AG20443 (cell line): ENCODE measurements at regions not wholly inside any gene's neighbourhood (a gene's known extent, or its start where the extent isn't known, plus 50 kb on each side); places are given as distances from the start of the nearest gene placed in this dataset.
"Not testable (repeated sequence)": the region's sequence is repeated elsewhere in the genome, so short reads cannot be mapped to it uniquely, and the experiment has no call there.

Source experiments
- DNase-seq: peaks from one replicate; pipeline ENCODE4 v3.0.0; 2012; ENCODE audit warnings: low spot score, mixed read lengths

GRCh38 chr5:108696951-108697715 is 50.6 kb upstream of the FER start:
- no peak for DNase-seq

- DNase-seq, result no peak
Observed at GRCh38 chr5:108696407-108696806, 51.3 kb upstream of the FER start.

- DNase-seq, result no peak
Observed at GRCh38 chr5:108688485-108688884, 59.2 kb upstream of the FER start.

GRCh38 chr5:108687595-108688200 is 60.0 kb upstream of the FER start:
- DNase-seq, result peak; percentile 46

GRCh38 chr5:108686676-108687075 is 61.0 kb upstream of the FER start:
- no peak for DNase-seq

- DNase-seq, result not testable (repeated sequence)
Observed at GRCh38 chr5:108685448-108686216, 62.1 kb upstream of the FER start.

- DNase-seq, result peak; percentile 72
Observed at GRCh38 chr5:108681079-108681921, 66.4 kb upstream of the FER start.

- DNase-seq, result no peak
Observed at GRCh38 chr5:108678091-108678490, 69.6 kb upstream of the FER start.

GRCh38 chr5:108675736-108676135 is 72.0 kb upstream of the FER start:
- no peak for DNase-seq

- no peak for DNase-seq
Observed at GRCh38 chr5:108672639-108673038, 75.1 kb upstream of the FER start.

GRCh38 chr5:108670591-108671289 is 77.0 kb upstream of the FER start:
- no peak for DNase-seq

- DNase-seq, result no peak
Observed at GRCh38 chr5:108669462-108669861, 78.2 kb upstream of the FER start.

GRCh38 chr5:108661590-108662219 is 86.0 kb upstream of the FER start:
- DNase-seq, result no peak

- DNase-seq, result no peak
Observed at GRCh38 chr5:108661024-108661423, 86.7 kb upstream of the FER start.

- DNase-seq, result no peak
Observed at GRCh38 chr5:108660291-108660690, 87.4 kb upstream of the FER start.

- DNase-seq, result no peak
Observed at GRCh38 chr5:108659531-108659930, 88.2 kb upstream of the FER start.

- DNase-seq, result peak; percentile 50
Observed at GRCh38 chr5:108655750-108656450, 91.8 kb upstream of the FER start.

- no peak for DNase-seq
Observed at GRCh38 chr5:108654051-108654450, 93.6 kb upstream of the FER start.

GRCh38 chr5:108653201-108653600 is 94.5 kb upstream of the FER start:
- no peak for DNase-seq

- peak; percentile 44 for DNase-seq
Observed at GRCh38 chr5:108650997-108651396, 96.7 kb upstream of the FER start.
